IMR-90 (cell line): ENCODE measurements at regions not wholly inside any gene's neighbourhood (a gene's known extent, or its start where the extent isn't known, plus 50 kb on each side); places are given as distances from the start of the nearest gene placed in this dataset.

Source experiments
- ATAC-seq: fragments of 200-7000 bp; cut with Tn5 transposase; 2 replicates; pipeline ENCODE4 v1.9.1; 2020; ENCODE audit warnings: low read depth, mild to moderate bottlenecking, moderate library complexity
- BruUV-seq: library from RNA; stranded (reverse); fragments of 400-500 nt; replicated peaks from 2 replicates; lab custom pipeline; 2021; lab: Mats Ljungman, UMichigan
- CTCF ChIA-PET: fragments of 300-600 bp; formaldehyde crosslinking; extraction: SDS; loops from one replicate; lab custom pipeline; 2021; ENCODE audit warnings: antibody characterized with exemption; lab: Yijun Ruan, JAX
- POLR2A ChIA-PET: fragments of 300-600 bp; sonication (Branson Sonifier 250); formaldehyde crosslinking; loops from one replicate; lab custom pipeline; 2022; ENCODE audit warnings: antibody characterized with exemption; ENCODE audit not compliant: unreplicated experiment; lab: Charles Lee
- DNase-seq: peaks from one replicate; pipeline ENCODE4 v3.0.0; 2013
- H2AFZ ChIP-seq: replicated peaks from 2 replicates; pipeline ENCODE3; 2013; ENCODE audit warnings: low read length, mild to moderate bottlenecking; ENCODE audit not compliant: poor library complexity
- H2AK5ac ChIP-seq: 2 replicates; pipeline ENCODE4 v1.6.1; 2013; ENCODE audit warnings: low read depth, low read length, inconsistent platforms
- H2AK9ac ChIP-seq: replicated peaks from 2 replicates; pipeline ENCODE3; 2013; ENCODE audit warnings: mild to moderate bottlenecking, low read depth, low read length, moderate library complexity; ENCODE audit not compliant: poor library complexity
- H2BK120ac ChIP-seq: 2 replicates; pipeline ENCODE4 v1.6.1; 2013; ENCODE audit warnings: low read depth, low read length, inconsistent platforms
- H2BK15ac ChIP-seq: 3 replicates; pipeline ENCODE4 v1.6.1; 2013; ENCODE audit warnings: low read depth, low read length, inconsistent platforms
- H2BK20ac ChIP-seq: 2 replicates; pipeline ENCODE4 v1.6.1; 2013; ENCODE audit warnings: low read depth, mild to moderate bottlenecking, inconsistent platforms, low read length, moderate library complexity
- H2BK5ac ChIP-seq: 2 replicates; pipeline ENCODE4 v1.6.1; 2013; ENCODE audit warnings: mild to moderate bottlenecking, low read depth, low read length, inconsistent platforms; ENCODE audit not compliant: poor library complexity, severe bottlenecking
- H3K14ac ChIP-seq: replicated peaks from 2 replicates; pipeline ENCODE4 v1.6.1; 2013; ENCODE audit warnings: low read depth, low read length, inconsistent platforms
- H3K18ac ChIP-seq: 2 replicates; pipeline ENCODE4 v1.6.1; 2013; ENCODE audit warnings: low read depth, low read length, control low read depth
- H3K23ac ChIP-seq: 2 replicates; pipeline ENCODE4 v1.6.1; 2013; ENCODE audit warnings: low read depth, low read length, inconsistent platforms
- H3K27ac ChIP-seq: 2 replicates; pipeline ENCODE4 v1.5.1; 2013; ENCODE audit warnings: mild to moderate bottlenecking, control low read depth, low read length; ENCODE audit not compliant: insufficient read depth
- H3K27me3 ChIP-seq: 2 replicates; pipeline ENCODE4 v1.6.1; 2013; ENCODE audit warnings: low read length; ENCODE audit not compliant: control insufficient read depth, insufficient read depth
- H3K36me3 ChIP-seq: 2 replicates; pipeline ENCODE4 v1.6.1; 2013; ENCODE audit warnings: low read length, mixed read lengths; ENCODE audit not compliant: control insufficient read depth, insufficient read depth
- H3K4ac ChIP-seq: 2 replicates; pipeline ENCODE4 v1.6.1; 2013; ENCODE audit warnings: low read depth, low read length, inconsistent platforms
- H3K4me1 ChIP-seq: 2 replicates; pipeline ENCODE4 v1.6.1; 2013; ENCODE audit warnings: low read length, mixed read lengths; ENCODE audit not compliant: control insufficient read depth, insufficient read depth
- H3K4me2 ChIP-seq: 2 replicates; pipeline ENCODE4 v1.6.1; 2013; ENCODE audit warnings: low read depth, mild to moderate bottlenecking, control low read depth, low read length, moderate library complexity
- H3K4me3 ChIP-seq: 2 replicates; pipeline ENCODE4 v1.5.1; 2013; ENCODE audit warnings: low read depth, mild to moderate bottlenecking, control low read depth, low read length, moderate library complexity; ENCODE audit not compliant: insufficient read depth
- H3K56ac ChIP-seq: 2 replicates; pipeline ENCODE4 v1.6.1; 2013; ENCODE audit warnings: low read length, inconsistent platforms; ENCODE audit not compliant: insufficient read depth; ENCODE audit errors: extremely low read depth
- H3K79me1 ChIP-seq, 2 experiments: 2 replicates each; pipeline ENCODE4 v1.6.1; 2013; ENCODE audit warnings: low read length in 2 of 2, inconsistent platforms in 1 of 2, low read depth in 1 of 2
- H3K9ac ChIP-seq: 2 replicates; pipeline ENCODE4 v1.6.1; 2013; ENCODE audit warnings: low read depth, low read length, control low read depth
- H3K9me1 ChIP-seq: 2 replicates; pipeline ENCODE4 v1.6.1; 2013; ENCODE audit warnings: low read length, inconsistent platforms; ENCODE audit not compliant: insufficient read depth
- H3K9me3 ChIP-seq: 2 replicates; pipeline ENCODE4 v1.6.1; 2013; ENCODE audit warnings: low read length; ENCODE audit not compliant: control insufficient read depth, insufficient read depth
- H4K20me1 ChIP-seq: 2 replicates; pipeline ENCODE4 v1.6.1; 2013; ENCODE audit warnings: low read length, inconsistent platforms; ENCODE audit not compliant: insufficient read depth
- H4K5ac ChIP-seq: 2 replicates; pipeline ENCODE4 v1.6.1; 2013; ENCODE audit warnings: mild to moderate bottlenecking, low read depth, low read length, control low read depth
- H4K8ac ChIP-seq, 2 experiments: 2 replicates each; pipeline ENCODE4 v1.6.1; 2013; ENCODE audit warnings: low read depth in 2 of 2, low read length in 2 of 2, control low read depth in 1 of 2, inconsistent platforms in 1 of 2
- H4K91ac ChIP-seq: 2 replicates; pipeline ENCODE4 v1.6.1; 2013; ENCODE audit warnings: low read depth, low read length, inconsistent platforms; ENCODE audit not compliant: insufficient read depth
- CTCF ChIP-seq: conservative IDR thresholded peaks from 2 replicates; pipeline ENCODE4 v1.5.1; 2012; ENCODE audit warnings: mild to moderate bottlenecking, low read depth, low read length, improper control_type of control experiment
- MAFK ChIP-seq: IDR thresholded peaks from 2 replicates; pipeline ENCODE4 v1.6.1; 2012; ENCODE audit warnings: low read depth, low read length, improper control_type of control experiment
- MAZ ChIP-seq: IDR thresholded peaks from 2 replicates; pipeline ENCODE4 v1.6.1; 2012; ENCODE audit warnings: low read depth, mild to moderate bottlenecking, low read length, improper control_type of control experiment, moderate library complexity, borderline replicate concordance
- MXI1 ChIP-seq: IDR thresholded peaks from 2 replicates; pipeline ENCODE4 v1.6.1; 2012; ENCODE audit warnings: low read depth, mild to moderate bottlenecking, low read length, moderate library complexity, borderline replicate concordance
- POLR2A ChIP-seq: IDR thresholded peaks from 2 replicates; pipeline ENCODE4 v1.6.1; 2012; ENCODE audit warnings: mild to moderate bottlenecking, low read depth, low read length
- RAD21 ChIP-seq: IDR thresholded peaks from 2 replicates; pipeline ENCODE4 v1.6.1; 2012; ENCODE audit warnings: low read length, improper control_type of control experiment
- RCOR1 ChIP-seq: IDR thresholded peaks from 2 replicates; pipeline ENCODE4 v1.6.1; 2012; ENCODE audit warnings: mild to moderate bottlenecking, low read length, improper control_type of control experiment; ENCODE audit not compliant: insufficient replicate concordance
- SMC3 ChIP-seq: fragments of 150-350 bp; IDR thresholded peaks from 2 replicates; pipeline ENCODE4 v1.6.1; 2016; ENCODE audit warnings: low read depth, mild to moderate bottlenecking, antibody characterized with exemption, low read length, moderate library complexity
- dilution Hi-C: fragments of 300-500 bp; cut with HindIII; formaldehyde crosslinking; loops from one replicate; pipeline ENCODE4 v1.14.3; 2018; ENCODE audit warnings: low sequenced_read_pairs; ENCODE audit not compliant: unreplicated experiment
- in situ Hi-C: fragments of 300-500 bp; cut with MboI; formaldehyde crosslinking; loops from 3 replicates; pipeline ENCODE4 v1.14.3; 2019; ENCODE audit warnings: low sequenced_read_pairs, inconsistent platforms, mixed read lengths
- intact Hi-C: fragments of 100-400 bp; cut with micrococcal nuclease; formaldehyde crosslinking; loops from 2 replicates; pipeline ENCODE4 v1.10.0; 2022

DNA sequence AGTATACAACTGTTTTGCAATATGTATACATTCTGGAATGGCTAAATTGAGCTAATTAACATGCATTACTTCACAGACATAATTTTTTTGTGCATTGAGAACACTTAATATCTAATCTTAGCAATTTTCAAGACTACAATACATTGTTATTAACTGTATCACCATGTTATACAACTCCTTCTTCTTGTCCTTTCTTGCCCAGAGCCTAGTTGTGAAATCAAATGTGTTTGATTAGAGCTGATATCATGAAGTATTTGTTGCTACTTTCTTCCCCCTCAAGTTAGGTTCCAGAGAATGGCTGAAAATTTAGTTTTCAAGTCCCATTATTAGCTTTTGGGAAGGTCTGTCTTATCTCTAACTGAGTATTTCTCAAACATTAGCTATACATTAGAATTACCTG is 607.8 kb downstream of the PSAT1 start:
- dilution Hi-C loops (no loop called here), in situ Hi-C loops (no loop called here), intact Hi-C loops (no loop called here)
- no peak overlapping the region for H3K4ac ChIP-seq
- DNase-seq = no peak
- H3K56ac ChIP-seq = no peak overlapping the region
- H3K27me3 ChIP-seq = no peaks in the 10 kb centered on the region
- no peak overlapping the region for H3K23ac ChIP-seq
- peaks cover 6% of the 10 kb centered on the region; the same call in 1 of the 2 replicates for H3K4me1 ChIP-seq
- H2BK20ac ChIP-seq = no peak overlapping the region
- no peak overlapping the region for H2AK5ac ChIP-seq
- no peaks in the 10 kb centered on the region for H4K20me1 ChIP-seq
- peaks cover 5% of the 10 kb centered on the region for H3K9me3 ChIP-seq
- no peaks in the 10 kb centered on the region for H3K9me1 ChIP-seq
- ATAC-seq = no peak
- ChIA-PET POLR2A (no interaction called here), CTCF (no interaction called here)
- no TSS peak for BruUV-seq
- no peak overlapping the region; a peak in 1 of 4 replicates for H4K8ac ChIP-seq
- H2AFZ ChIP-seq = no peak overlapping the region
- no peak overlapping the region for H3K14ac ChIP-seq
- no peak overlapping the region for H2BK5ac ChIP-seq
- no peak overlapping the region for H3K9ac ChIP-seq
- TF ChIP-seq MAFK (no peak), POLR2A (no peak), SMC3 (no peak), RCOR1 (no peak), MAZ (no peak), CTCF (no peak), RAD21 (no peak), MXI1 (no peak)
- H3K36me3 ChIP-seq = no peaks in the 10 kb centered on the region
- no peak overlapping the region for H3K4me3 ChIP-seq
- no peak overlapping the region for H4K91ac ChIP-seq
- H2BK120ac ChIP-seq = no peak overlapping the region
- no peak overlapping the region for H4K5ac ChIP-seq
- H3K79me1 ChIP-seq = no peaks in the 10 kb centered on the region
- no peak overlapping the region for H2BK15ac ChIP-seq
- no peak overlapping the region for H2AK9ac ChIP-seq
- no peak overlapping the region for H3K4me2 ChIP-seq
- peak overlapping the region; percentile 34; the same call in 1 of the 2 replicates for H3K18ac ChIP-seq
- H3K27ac ChIP-seq = no peak overlapping the region
